ENCODE measurements at regions not wholly inside any gene's neighbourhood (a gene's known extent, or its start where the extent isn't known, plus 50 kb on each side); places are given as distances from the start of the nearest gene placed in this dataset.
A peak's percentile ranks its signal among the peaks of the same experiment; 100 is the strongest.

DNA sequence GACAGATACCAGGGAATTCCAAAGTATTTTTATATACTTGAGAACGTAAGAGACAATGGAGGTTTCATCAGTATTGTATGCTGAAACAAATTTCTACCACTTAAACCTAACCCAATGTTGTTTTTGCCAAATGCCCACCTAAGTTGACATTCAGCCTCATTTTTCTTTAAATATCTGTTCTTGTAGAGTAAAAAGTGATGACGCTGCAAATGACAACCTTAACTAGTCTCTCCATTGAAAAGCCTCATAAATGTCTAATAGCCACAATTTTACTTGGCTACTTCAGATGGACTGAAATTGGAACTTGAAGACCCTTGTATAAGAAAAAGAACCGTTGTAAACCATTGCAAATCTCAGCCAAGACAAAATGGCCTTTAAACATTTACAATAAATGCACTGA is 176.9 kb downstream of the CRPPA start (continued):
- TF ChIP-seq, protein P1, sequence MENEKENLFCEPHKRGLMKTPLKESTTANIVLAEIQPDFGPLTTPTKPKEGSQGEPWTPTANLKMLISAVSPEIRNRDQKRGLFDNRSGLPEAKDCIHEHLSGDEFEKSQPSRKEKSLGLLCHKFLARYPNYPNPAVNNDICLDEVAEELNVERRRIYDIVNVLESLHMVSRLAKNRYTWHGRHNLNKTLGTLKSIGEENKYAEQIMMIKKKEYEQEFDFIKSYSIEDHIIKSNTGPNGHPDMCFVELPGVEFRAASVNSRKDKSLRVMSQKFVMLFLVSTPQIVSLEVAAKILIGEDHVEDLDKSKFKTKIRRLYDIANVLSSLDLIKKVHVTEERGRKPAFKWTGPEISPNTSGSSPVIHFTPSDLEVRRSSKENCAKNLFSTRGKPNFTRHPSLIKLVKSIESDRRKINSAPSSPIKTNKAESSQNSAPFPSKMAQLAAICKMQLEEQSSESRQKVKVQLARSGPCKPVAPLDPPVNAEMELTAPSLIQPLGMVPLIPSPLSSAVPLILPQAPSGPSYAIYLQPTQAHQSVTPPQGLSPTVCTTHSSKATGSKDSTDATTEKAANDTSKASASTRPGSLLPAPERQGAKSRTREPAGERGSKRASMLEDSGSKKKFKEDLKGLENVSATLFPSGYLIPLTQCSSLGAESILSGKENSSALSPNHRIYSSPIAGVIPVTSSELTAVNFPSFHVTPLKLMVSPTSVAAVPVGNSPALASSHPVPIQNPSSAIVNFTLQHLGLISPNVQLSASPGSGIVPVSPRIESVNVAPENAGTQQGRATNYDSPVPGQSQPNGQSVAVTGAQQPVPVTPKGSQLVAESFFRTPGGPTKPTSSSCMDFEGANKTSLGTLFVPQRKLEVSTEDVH (IDR thresholded peaks at IDR 0.05; ENCODE audit: low read depth, partially characterized antibody) = no peak
- TF ChIP-seq C11orf30 (IDR thresholded peaks at IDR 0.05; ENCODE audit: low read depth) = peak; percentile 55; the same call in 1 of the 2 replicates
- TF ChIP-seq, protein P2, sequence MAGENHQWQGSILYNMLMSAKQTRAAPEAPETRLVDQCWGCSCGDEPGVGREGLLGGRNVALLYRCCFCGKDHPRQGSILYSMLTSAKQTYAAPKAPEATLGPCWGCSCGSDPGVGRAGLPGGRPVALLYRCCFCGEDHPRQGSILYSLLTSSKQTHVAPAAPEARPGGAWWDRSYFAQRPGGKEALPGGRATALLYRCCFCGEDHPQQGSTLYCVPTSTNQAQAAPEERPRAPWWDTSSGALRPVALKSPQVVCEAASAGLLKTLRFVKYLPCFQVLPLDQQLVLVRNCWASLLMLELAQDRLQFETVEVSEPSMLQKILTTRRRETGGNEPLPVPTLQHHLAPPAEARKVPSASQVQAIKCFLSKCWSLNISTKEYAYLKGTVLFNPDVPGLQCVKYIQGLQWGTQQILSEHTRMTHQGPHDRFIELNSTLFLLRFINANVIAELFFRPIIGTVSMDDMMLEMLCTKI (IDR thresholded peaks at IDR 0.05; ENCODE audit: partially characterized antibody) = no peak
- TF ChIP-seq, protein P3, sequence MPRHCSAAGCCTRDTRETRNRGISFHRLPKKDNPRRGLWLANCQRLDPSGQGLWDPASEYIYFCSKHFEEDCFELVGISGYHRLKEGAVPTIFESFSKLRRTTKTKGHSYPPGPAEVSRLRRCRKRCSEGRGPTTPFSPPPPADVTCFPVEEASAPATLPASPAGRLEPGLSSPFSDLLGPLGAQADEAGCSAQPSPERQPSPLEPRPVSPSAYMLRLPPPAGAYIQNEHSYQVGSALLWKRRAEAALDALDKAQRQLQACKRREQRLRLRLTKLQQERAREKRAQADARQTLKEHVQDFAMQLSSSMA (CRISPR knock-in tag; IDR thresholded peaks at IDR 0.05) = no peak
- no peak for TF ChIP-seq RBM25 (IDR thresholded peaks at IDR 0.05; ENCODE audit: low read depth, low read length, severe bottlenecking)
- TF ChIP-seq, protein P4, sequence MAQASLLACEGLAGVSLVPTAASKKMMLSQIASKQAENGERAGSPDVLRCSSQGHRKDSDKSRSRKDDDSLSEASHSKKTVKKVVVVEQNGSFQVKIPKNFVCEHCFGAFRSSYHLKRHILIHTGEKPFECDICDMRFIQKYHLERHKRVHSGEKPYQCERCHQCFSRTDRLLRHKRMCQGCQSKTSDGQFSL (CRISPR knock-in tag; IDR thresholded peaks at IDR 0.05) = no peak
- TF ChIP-seq, protein P4 (tag; IDR thresholded peaks at IDR 0.05) = no peak
- TF ChIP-seq, protein P5, sequence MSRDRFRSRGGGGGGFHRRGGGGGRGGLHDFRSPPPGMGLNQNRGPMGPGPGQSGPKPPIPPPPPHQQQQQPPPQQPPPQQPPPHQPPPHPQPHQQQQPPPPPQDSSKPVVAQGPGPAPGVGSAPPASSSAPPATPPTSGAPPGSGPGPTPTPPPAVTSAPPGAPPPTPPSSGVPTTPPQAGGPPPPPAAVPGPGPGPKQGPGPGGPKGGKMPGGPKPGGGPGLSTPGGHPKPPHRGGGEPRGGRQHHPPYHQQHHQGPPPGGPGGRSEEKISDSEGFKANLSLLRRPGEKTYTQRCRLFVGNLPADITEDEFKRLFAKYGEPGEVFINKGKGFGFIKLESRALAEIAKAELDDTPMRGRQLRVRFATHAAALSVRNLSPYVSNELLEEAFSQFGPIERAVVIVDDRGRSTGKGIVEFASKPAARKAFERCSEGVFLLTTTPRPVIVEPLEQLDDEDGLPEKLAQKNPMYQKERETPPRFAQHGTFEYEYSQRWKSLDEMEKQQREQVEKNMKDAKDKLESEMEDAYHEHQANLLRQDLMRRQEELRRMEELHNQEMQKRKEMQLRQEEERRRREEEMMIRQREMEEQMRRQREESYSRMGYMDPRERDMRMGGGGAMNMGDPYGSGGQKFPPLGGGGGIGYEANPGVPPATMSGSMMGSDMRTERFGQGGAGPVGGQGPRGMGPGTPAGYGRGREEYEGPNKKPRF (IDR thresholded peaks at IDR 0.05; ENCODE audit: low read depth, low read length) = no peak
